OCI-LY7 (cell line): ENCODE measurements at regions not wholly inside any gene's neighbourhood (a gene's known extent, or its start where the extent isn't known, plus 50 kb on each side); places are given as distances from the start of the nearest gene placed in this dataset.

Experiments used
- BruUV-seq: library from RNA; stranded (reverse); fragments of 400-500 nt; replicated peaks from 2 replicates; lab custom pipeline; 2021; lab: Mats Ljungman, UMichigan
- CTCF ChIA-PET: fragments of 300-600 bp; sonication (Branson Sonifier 250); formaldehyde crosslinking; loops from one replicate; lab custom pipeline; 2022; ENCODE audit warnings: antibody characterized with exemption; ENCODE audit not compliant: unreplicated experiment; lab: Charles Lee
- POLR2A ChIA-PET: fragments of 300-600 bp; sonication (Branson Sonifier 250); formaldehyde crosslinking; loops from one replicate; lab custom pipeline; 2022; ENCODE audit warnings: antibody characterized with exemption; lab: Charles Lee
- DNase-seq: peaks from one replicate; pipeline ENCODE4 v3.0.0-alpha.2; 2015; ENCODE audit warnings: low spot score
- H2AFZ ChIP-seq: fragments of 200-600 bp; sonication (generic), shearing (Covaris generic); 2 replicates; pipeline ENCODE4 v1.6.1; 2014; ENCODE audit warnings: mild to moderate bottlenecking, antibody characterized with exemption, low read length, moderate library complexity
- H3K27ac ChIP-seq: fragments of 200-600 bp; sonication (generic); 2 replicates; pipeline ENCODE4 v1.5.1; 2014; ENCODE audit warnings: mixed run types, low read depth, mild to moderate bottlenecking, moderate library complexity, low read length, inconsistent platforms; ENCODE audit not compliant: poor library complexity, severe bottlenecking
- H3K36me3 ChIP-seq: fragments of 200-600 bp; sonication (generic); 2 replicates; pipeline ENCODE4 v1.6.1; 2014; ENCODE audit warnings: mild to moderate bottlenecking, antibody characterized with exemption, low read length, moderate library complexity, mixed read lengths; ENCODE audit not compliant: insufficient read depth
- H3K4me1 ChIP-seq: fragments of 200-600 bp; sonication (generic); 2 replicates; pipeline ENCODE4 v1.5.1; 2014; ENCODE audit warnings: mild to moderate bottlenecking, low read length; ENCODE audit not compliant: insufficient read depth, poor library complexity, severe bottlenecking
- H3K4me2 ChIP-seq: fragments of 200-600 bp; sonication (generic); 2 replicates; pipeline ENCODE4 v1.6.1; 2014; ENCODE audit warnings: mild to moderate bottlenecking, low read length
- H3K4me3 ChIP-seq: fragments of 200-600 bp; sonication (generic); 2 replicates; pipeline ENCODE4 v1.5.1; 2014; ENCODE audit warnings: mild to moderate bottlenecking, low read depth, low read length; ENCODE audit not compliant: poor library complexity, severe bottlenecking
- H3K79me2 ChIP-seq: fragments of 200-600 bp; sonication (generic); 2 replicates; pipeline ENCODE4 v1.6.1; 2016; ENCODE audit warnings: low read depth, mild to moderate bottlenecking, low read length, moderate library complexity, mixed read lengths; ENCODE audit not compliant: insufficient read depth
- H3K9me2 ChIP-seq: fragments of 200-600 bp; sonication (generic); 2 replicates; pipeline ENCODE4 v1.6.1; 2016; ENCODE audit warnings: mild to moderate bottlenecking, low read length, mixed read lengths; ENCODE audit not compliant: insufficient read depth
- H3K9me3 ChIP-seq: fragments of 200-600 bp; sonication (generic); 2 replicates; pipeline ENCODE4 v1.6.1; 2014; ENCODE audit warnings: mild to moderate bottlenecking, mixed run types, low read length, mixed read lengths
- H4K20me1 ChIP-seq: fragments of 200-600 bp; sonication (generic); 2 replicates; pipeline ENCODE4 v1.6.1; 2014; ENCODE audit warnings: mild to moderate bottlenecking, antibody characterized with exemption, low read length, moderate library complexity, mixed read lengths; ENCODE audit not compliant: insufficient read depth
- EZH2phosphoT487 ChIP-seq: fragments of 200-600 bp; sonication (generic); IDR thresholded peaks from 2 replicates; pipeline ENCODE4 v1.6.1; 2018; ENCODE audit warnings: low read depth, borderline replicate concordance, mild to moderate bottlenecking, mixed run types, antibody characterized with exemption, low read length, moderate library complexity, mixed read lengths
- intact Hi-C: fragments of 100-400 bp; cut with micrococcal nuclease; formaldehyde crosslinking; loops from one replicate; pipeline ENCODE4 v1.10.0; 2022; ENCODE audit not compliant: unreplicated experiment
- TF ChIP-seq, protein P1 (sequence below): fragments of 200-600 bp; sonication (generic); conservative IDR thresholded peaks from 2 replicates; pipeline ENCODE4 v1.5.1; 2014; ENCODE audit warnings: mild to moderate bottlenecking, antibody characterized with exemption, low read length, moderate library complexity, mixed read lengths

DNA sequence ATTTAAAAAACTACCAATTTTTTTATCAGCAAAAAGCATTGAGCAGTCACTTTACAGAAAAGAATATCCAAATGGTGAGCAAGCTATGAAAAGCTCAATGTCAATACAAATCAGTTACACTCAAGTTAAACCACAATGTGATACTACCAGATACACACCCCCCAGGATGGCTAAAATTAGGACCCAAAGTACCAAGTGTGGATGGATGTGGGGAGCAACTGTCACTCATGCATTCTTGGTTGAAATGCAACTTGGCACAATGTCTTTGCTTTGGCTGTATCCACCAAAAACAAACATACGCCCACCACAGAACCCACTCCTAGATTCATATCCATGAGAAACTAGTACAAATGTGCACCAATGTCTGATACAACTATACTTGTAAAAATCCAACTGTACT lies 120.0 kb upstream of the IRX1 start:
- no peak for TF ChIP-seq EZH2phosphoT487
- TF ChIP-seq, protein P1, sequence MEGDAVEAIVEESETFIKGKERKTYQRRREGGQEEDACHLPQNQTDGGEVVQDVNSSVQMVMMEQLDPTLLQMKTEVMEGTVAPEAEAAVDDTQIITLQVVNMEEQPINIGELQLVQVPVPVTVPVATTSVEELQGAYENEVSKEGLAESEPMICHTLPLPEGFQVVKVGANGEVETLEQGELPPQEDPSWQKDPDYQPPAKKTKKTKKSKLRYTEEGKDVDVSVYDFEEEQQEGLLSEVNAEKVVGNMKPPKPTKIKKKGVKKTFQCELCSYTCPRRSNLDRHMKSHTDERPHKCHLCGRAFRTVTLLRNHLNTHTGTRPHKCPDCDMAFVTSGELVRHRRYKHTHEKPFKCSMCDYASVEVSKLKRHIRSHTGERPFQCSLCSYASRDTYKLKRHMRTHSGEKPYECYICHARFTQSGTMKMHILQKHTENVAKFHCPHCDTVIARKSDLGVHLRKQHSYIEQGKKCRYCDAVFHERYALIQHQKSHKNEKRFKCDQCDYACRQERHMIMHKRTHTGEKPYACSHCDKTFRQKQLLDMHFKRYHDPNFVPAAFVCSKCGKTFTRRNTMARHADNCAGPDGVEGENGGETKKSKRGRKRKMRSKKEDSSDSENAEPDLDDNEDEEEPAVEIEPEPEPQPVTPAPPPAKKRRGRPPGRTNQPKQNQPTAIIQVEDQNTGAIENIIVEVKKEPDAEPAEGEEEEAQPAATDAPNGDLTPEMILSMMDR, result no peak
- Histone ChIP-seq H3K9me3 (0 out of 2 replicates have a peak, but pooled peaks cover 4% of the 10 kb centered on the region), H3K79me2 (no peaks in the 10 kb centered on the region), H3K27ac (no peak overlapping the region), H3K4me1 (no peaks in the 10 kb centered on the region), H4K20me1 (no peaks in the 10 kb centered on the region), H3K9me2 (no peaks in the 10 kb centered on the region), H3K4me2 (no peak overlapping the region), H3K4me3 (no peak overlapping the region), H2AFZ (no peak overlapping the region), H3K36me3 (no peaks in the 10 kb centered on the region)
- DNase-seq, result no peak
- CTCF ChIA-PET, result no interaction called here
- intact Hi-C loops, result no loop called here
- POLR2A ChIA-PET, result no interaction called here
- BruUV-seq, result no TSS peak

DNA sequence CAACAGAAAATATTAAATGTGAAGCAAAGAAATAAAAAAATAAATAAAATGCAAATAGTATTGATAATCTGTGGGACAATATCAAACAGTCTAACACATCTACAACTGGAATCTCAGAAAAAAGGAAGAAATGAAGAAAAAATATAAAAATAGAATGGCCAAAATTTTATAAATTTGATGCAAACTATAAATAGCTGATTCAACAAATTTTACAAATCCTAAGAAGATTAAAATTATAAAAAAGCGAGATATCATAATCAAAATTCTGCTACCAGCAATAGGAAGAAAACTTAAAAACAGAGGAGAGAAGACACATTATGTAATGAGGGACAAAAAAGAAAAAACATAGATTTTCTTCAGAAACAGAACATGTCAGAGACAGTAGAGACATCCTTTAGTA lies 129.2 kb upstream of the IRX1 start:
- Histone ChIP-seq H3K9me3 (no peaks in the 10 kb centered on the region), H3K4me1 (no peaks in the 10 kb centered on the region), H3K27ac (no peak overlapping the region), H3K79me2 (no peaks in the 10 kb centered on the region), H4K20me1 (no peaks in the 10 kb centered on the region), H3K4me3 (no peak overlapping the region), H3K4me2 (no peak overlapping the region), H2AFZ (no peak overlapping the region), H3K36me3 (no peaks in the 10 kb centered on the region), H3K9me2 (no peaks in the 10 kb centered on the region)
- BruUV-seq, result no TSS peak
- TF ChIP-seq, protein P1, result no peak
- ChIA-PET POLR2A (no interaction called here), CTCF (no interaction called here)
- DNase-seq, result no peak
- intact Hi-C loops, result no loop called here

DNA sequence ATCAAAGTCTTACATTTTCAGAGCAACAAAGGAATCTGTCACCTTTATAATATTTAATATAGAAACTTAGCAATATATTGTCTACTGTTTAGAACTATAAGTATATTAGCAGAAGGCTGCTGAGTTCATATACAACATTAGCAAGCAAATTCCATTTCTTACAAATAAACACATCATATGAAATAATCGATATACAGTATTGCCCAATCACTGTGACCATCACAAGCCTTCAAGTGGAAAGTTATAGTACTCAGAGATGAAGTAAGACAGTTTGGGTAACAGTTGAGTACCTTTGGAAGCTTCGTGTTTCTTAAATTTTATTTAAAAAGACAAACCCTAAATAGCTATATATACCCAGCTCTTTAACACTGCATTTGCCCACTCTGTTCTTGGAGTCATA lies 135.2 kb upstream of the IRX1 start:
- no peaks in the 10 kb centered on the region for H4K20me1 ChIP-seq
- no peaks in the 10 kb centered on the region for H3K9me3 ChIP-seq
- no peaks in the 10 kb centered on the region for H3K9me2 ChIP-seq
- no peak for TF ChIP-seq EZH2phosphoT487
- TF ChIP-seq, protein P1, result no peak
- no peaks in the 10 kb centered on the region for H3K36me3 ChIP-seq
- no peaks in the 10 kb centered on the region for H3K4me1 ChIP-seq
- ChIA-PET CTCF (no interaction called here), POLR2A (no interaction called here)
- BruUV-seq, result no TSS peak
- H3K79me2 ChIP-seq, result no peaks in the 10 kb centered on the region
- no peak for DNase-seq
- H3K27ac ChIP-seq, result no peak overlapping the region
- H3K4me3 ChIP-seq, result no peak overlapping the region
- H2AFZ ChIP-seq, result no peak overlapping the region
- no peak overlapping the region for H3K4me2 ChIP-seq
- intact Hi-C loops, result no loop called here
